ENCODE measurements at regions not wholly inside any gene's neighbourhood (a gene's known extent, or its start where the extent isn't known, plus 50 kb on each side); places are given as distances from the start of the nearest gene placed in this dataset.

GRCh38 chr3:73215901-73216300 is 154.4 kb downstream of the EBLN2 start:
- TF ChIP-seq, protein P1, sequence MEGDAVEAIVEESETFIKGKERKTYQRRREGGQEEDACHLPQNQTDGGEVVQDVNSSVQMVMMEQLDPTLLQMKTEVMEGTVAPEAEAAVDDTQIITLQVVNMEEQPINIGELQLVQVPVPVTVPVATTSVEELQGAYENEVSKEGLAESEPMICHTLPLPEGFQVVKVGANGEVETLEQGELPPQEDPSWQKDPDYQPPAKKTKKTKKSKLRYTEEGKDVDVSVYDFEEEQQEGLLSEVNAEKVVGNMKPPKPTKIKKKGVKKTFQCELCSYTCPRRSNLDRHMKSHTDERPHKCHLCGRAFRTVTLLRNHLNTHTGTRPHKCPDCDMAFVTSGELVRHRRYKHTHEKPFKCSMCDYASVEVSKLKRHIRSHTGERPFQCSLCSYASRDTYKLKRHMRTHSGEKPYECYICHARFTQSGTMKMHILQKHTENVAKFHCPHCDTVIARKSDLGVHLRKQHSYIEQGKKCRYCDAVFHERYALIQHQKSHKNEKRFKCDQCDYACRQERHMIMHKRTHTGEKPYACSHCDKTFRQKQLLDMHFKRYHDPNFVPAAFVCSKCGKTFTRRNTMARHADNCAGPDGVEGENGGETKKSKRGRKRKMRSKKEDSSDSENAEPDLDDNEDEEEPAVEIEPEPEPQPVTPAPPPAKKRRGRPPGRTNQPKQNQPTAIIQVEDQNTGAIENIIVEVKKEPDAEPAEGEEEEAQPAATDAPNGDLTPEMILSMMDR (IDR thresholded peaks at IDR 0.05) = no peak
- no peak for TF ChIP-seq POLR2A (IDR thresholded peaks at IDR 0.05)

Measured in uterus (tissue), 2 donors.